Mesenchymal stem cell (in vitro differentiated cells and primary cell): ENCODE measurements at regions not wholly inside any gene's neighbourhood (a gene's known extent, or its start where the extent isn't known, plus 50 kb on each side); places are given as distances from the start of the nearest gene placed in this dataset.
"Not testable (repeated sequence)": the region's sequence is repeated elsewhere in the genome, so short reads cannot be mapped to it uniquely, and the experiment has no call there.

Source experiments
- DNase-seq: peaks from one replicate; pipeline ENCODE4 v3.0.0-alpha.2; 2013
- H2AFZ ChIP-seq: one replicate; pipeline ENCODE4 v1.6.1; 2013; ENCODE audit warnings: low read depth, mild to moderate bottlenecking, control low read depth, inconsistent platforms, low read length, moderate library complexity
- H2AK5ac ChIP-seq: 2 replicates; pipeline ENCODE4 v1.6.1; 2013; ENCODE audit warnings: low read length, moderate library complexity, mild to moderate bottlenecking, inconsistent platforms; ENCODE audit not compliant: severe bottlenecking
- H2BK120ac ChIP-seq: one replicate; pipeline ENCODE4 v1.6.1; 2013; ENCODE audit warnings: low read depth, mild to moderate bottlenecking, inconsistent platforms, low read length, moderate library complexity
- H2BK12ac ChIP-seq, 2 experiments: one replicate each; pipeline ENCODE4 v1.6.1; 2013; ENCODE audit warnings: inconsistent platforms in 2 of 2, low read length in 2 of 2, mild to moderate bottlenecking in 2 of 2, moderate library complexity in 2 of 2, control low read depth in 1 of 2
- H2BK15ac ChIP-seq: one replicate; pipeline ENCODE4 v1.6.1; 2013; ENCODE audit warnings: mild to moderate bottlenecking, low read depth, inconsistent platforms; ENCODE audit not compliant: poor library complexity, severe bottlenecking
- H2BK5ac ChIP-seq: 2 replicates; pipeline ENCODE4 v1.6.1; 2013; ENCODE audit warnings: low read depth, mild to moderate bottlenecking, low read length, control low read depth, inconsistent platforms; ENCODE audit not compliant: poor library complexity, severe bottlenecking
- H3K14ac ChIP-seq, 2 experiments: one replicate each; pipeline ENCODE4 v1.6.1; 2013; ENCODE audit warnings: inconsistent platforms in 2 of 2, low read length in 2 of 2, control low read depth in 1 of 2, mild to moderate bottlenecking in 1 of 2, moderate library complexity in 1 of 2
- H3K18ac ChIP-seq, 2 experiments: one replicate each; pipeline ENCODE4 v1.6.1; 2013; ENCODE audit warnings: inconsistent platforms in 2 of 2, low read length in 2 of 2, control low read depth in 1 of 2, low read depth in 1 of 2, mild to moderate bottlenecking in 1 of 2
- H3K23ac ChIP-seq, 2 experiments: one replicate each; pipeline ENCODE4 v1.6.1; 2013; ENCODE audit warnings: inconsistent platforms in 2 of 2, low read length in 2 of 2, mild to moderate bottlenecking in 2 of 2, moderate library complexity in 2 of 2, control low read depth in 1 of 2
- H3K27ac ChIP-seq: 2 replicates; pipeline ENCODE4 v1.5.1; 2013; ENCODE audit warnings: mild to moderate bottlenecking, moderate library complexity, low read length, control low read depth, inconsistent platforms; ENCODE audit not compliant: poor library complexity, severe bottlenecking
- H3K27me3 ChIP-seq, 2 experiments: 2 replicates each; pipeline versions ENCODE4 v1.6.1 to v1.7.0; 2013; ENCODE audit warnings: low read length in 2 of 2, mild to moderate bottlenecking in 2 of 2, moderate library complexity in 2 of 2, control low read depth in 1 of 2, inconsistent platforms in 1 of 2; ENCODE audit not compliant: control insufficient read depth in 1 of 2, insufficient read depth in 1 of 2
- H3K36me3 ChIP-seq, 2 experiments: 2 replicates each; pipeline versions ENCODE4 v1.6.1 to v1.7.0; 2013; ENCODE audit warnings: low read length in 2 of 2, control low read depth in 1 of 2, inconsistent platforms in 1 of 2, low read depth in 1 of 2, mild to moderate bottlenecking in 1 of 2; ENCODE audit not compliant: insufficient read depth in 2 of 2, control insufficient read depth in 1 of 2
- H3K4ac ChIP-seq, 2 experiments: one replicate each; pipeline ENCODE4 v1.6.1; 2013; ENCODE audit warnings: inconsistent platforms in 2 of 2, low read length in 2 of 2, mild to moderate bottlenecking in 2 of 2, moderate library complexity in 2 of 2, control low read depth in 1 of 2, low read depth in 1 of 2
- H3K4me1 ChIP-seq: 2 replicates; pipeline ENCODE4 v1.6.1; 2013; ENCODE audit warnings: low read depth, low read length, control low read depth; ENCODE audit not compliant: control insufficient read depth, insufficient read depth
- H3K4me2 ChIP-seq: 2 replicates; pipeline ENCODE4 v1.6.1; 2013; ENCODE audit warnings: low read length, mild to moderate bottlenecking, inconsistent platforms; ENCODE audit not compliant: poor library complexity, severe bottlenecking
- H3K4me3 ChIP-seq, 2 experiments: 2 replicates each; pipeline versions ENCODE4 v1.5.1 to v1.7.0; 2013; ENCODE audit warnings: low read length in 2 of 2, mild to moderate bottlenecking in 2 of 2, control low read depth in 1 of 2, low read depth in 1 of 2; ENCODE audit not compliant: insufficient read depth in 1 of 2
- H3K79me1 ChIP-seq: replicated peaks from 2 replicates; pipeline ENCODE4 v1.6.1; 2013; ENCODE audit warnings: mild to moderate bottlenecking, control low read depth, low read length, inconsistent platforms; ENCODE audit not compliant: poor library complexity, severe bottlenecking
- H3K9ac ChIP-seq: 2 replicates; pipeline ENCODE4 v1.7.0; 2013; ENCODE audit warnings: mild to moderate bottlenecking, low read length, moderate library complexity
- H3K9me3 ChIP-seq: 2 replicates; pipeline ENCODE4 v1.7.0; 2013; ENCODE audit warnings: mild to moderate bottlenecking, low read length; ENCODE audit not compliant: control insufficient read depth
- H4K8ac ChIP-seq: one replicate; pipeline ENCODE4 v1.6.1; 2013; ENCODE audit warnings: inconsistent platforms, mild to moderate bottlenecking, low read length, moderate library complexity
- H4K91ac ChIP-seq: one replicate; pipeline ENCODE4 v1.6.1; 2013; ENCODE audit warnings: mild to moderate bottlenecking, low read length, inconsistent platforms
- WGBS: methylation state at CpG from one replicate; pipeline ENCODE4 v1.1.7; 2013; ENCODE audit warnings: mixed read lengths; 5-methylcytosine and 5-hydroxymethylcytosine counted together

- H3K4me2 ChIP-seq, H3K27ac ChIP-seq, H2BK12ac ChIP-seq, H3K27me3 ChIP-seq, H3K9me3 ChIP-seq, H3K79me1 ChIP-seq, H3K4me1 ChIP-seq, H2BK5ac ChIP-seq, H2BK15ac ChIP-seq, H4K8ac ChIP-seq, H4K91ac ChIP-seq, H3K4me3 ChIP-seq, H3K36me3 ChIP-seq, H3K9ac ChIP-seq, H3K23ac ChIP-seq, H2AFZ ChIP-seq, H3K14ac ChIP-seq, H3K4ac ChIP-seq, H2BK120ac ChIP-seq, H2AK5ac ChIP-seq, DNase-seq, H3K18ac ChIP-seq: not testable (repeated sequence)
- WGBS: 64% methylated on average over 9 of the region's 9 CpGs
Observed at GRCh38 chr14:106618471-106618951, 1092.1 kb downstream of the TMEM121 start.

- H3K27me3 ChIP-seq: no peaks in the 10 kb centered on the region
- no peak overlapping the region for H3K4me2 ChIP-seq
- H2BK12ac ChIP-seq: no peak overlapping the region
- no peak overlapping the region for H3K9ac ChIP-seq
- no peak overlapping the region for H3K27ac ChIP-seq
- H4K8ac ChIP-seq: no peak overlapping the region
- no peaks in the 10 kb centered on the region for H3K4me1 ChIP-seq
- no peaks in the 10 kb centered on the region for H3K79me1 ChIP-seq
- no peak overlapping the region for H2BK120ac ChIP-seq
- no peak overlapping the region for H3K4ac ChIP-seq
- no peak overlapping the region for H4K91ac ChIP-seq
- H2BK15ac ChIP-seq: no peak overlapping the region
- no peak overlapping the region for H2AFZ ChIP-seq
- no peak for DNase-seq
- H3K18ac ChIP-seq: no peak overlapping the region
- H3K9me3 ChIP-seq: no peaks in the 10 kb centered on the region
- H3K4me3 ChIP-seq: no peak overlapping the region
- no peaks in the 10 kb centered on the region for H3K36me3 ChIP-seq
- H2AK5ac ChIP-seq: no peak overlapping the region
- 0% methylated on average over 1 of the region's 1 CpG for WGBS
- H3K14ac ChIP-seq: no peak overlapping the region
- H2BK5ac ChIP-seq: no peak overlapping the region
- no peak overlapping the region for H3K23ac ChIP-seq
Observed at GRCh38 chr14:106619606-106620005, 1093.2 kb downstream of the TMEM121 start.

- H2BK12ac ChIP-seq: no peak overlapping the region
- no peak overlapping the region for H2BK15ac ChIP-seq
- no peaks in the 10 kb centered on the region for H3K36me3 ChIP-seq
- no peak overlapping the region for H4K91ac ChIP-seq
- no peak overlapping the region for H2AFZ ChIP-seq
- no peak overlapping the region for H3K23ac ChIP-seq
- no peaks in the 10 kb centered on the region for H3K79me1 ChIP-seq
- H2BK5ac ChIP-seq: no peak overlapping the region
- H3K4me3 ChIP-seq: no peak overlapping the region
- no peak overlapping the region for H2AK5ac ChIP-seq
- H3K14ac ChIP-seq: no peak overlapping the region
- H2BK120ac ChIP-seq: no peak overlapping the region
- H3K9me3 ChIP-seq: no peaks in the 10 kb centered on the region
- 25% methylated on average over 1 of the region's 2 CpGs for WGBS
- no peak overlapping the region for H3K4ac ChIP-seq
- no peak overlapping the region for H4K8ac ChIP-seq
- H3K4me2 ChIP-seq: no peak overlapping the region
- H3K27me3 ChIP-seq: no peaks in the 10 kb centered on the region
- no peak overlapping the region for H3K27ac ChIP-seq
- no peaks in the 10 kb centered on the region for H3K4me1 ChIP-seq
- no peak overlapping the region for H3K18ac ChIP-seq
- no peak overlapping the region for H3K9ac ChIP-seq
- DNase-seq: no peak
Observed at GRCh38 chr14:106620368-106620767, 1094.0 kb downstream of the TMEM121 start.

GRCh38 chr14:106622200-106622745 is 1095.9 kb downstream of the TMEM121 start:
- no peak overlapping the region for H3K27ac ChIP-seq
- no peaks in the 10 kb centered on the region for H3K27me3 ChIP-seq
- H3K23ac ChIP-seq: no peak overlapping the region
- H2BK15ac ChIP-seq: no peak overlapping the region
- no peak overlapping the region for H2BK12ac ChIP-seq
- no peak overlapping the region for H3K4me2 ChIP-seq
- no peaks in the 10 kb centered on the region for H3K9me3 ChIP-seq
- DNase-seq: no peak
- no peaks in the 10 kb centered on the region for H3K79me1 ChIP-seq
- no peak overlapping the region for H2BK120ac ChIP-seq
- H2BK5ac ChIP-seq: no peak overlapping the region
- H2AK5ac ChIP-seq: no peak overlapping the region
- no peak overlapping the region for H3K9ac ChIP-seq
- H4K8ac ChIP-seq: no peak overlapping the region
- no peak overlapping the region for H3K14ac ChIP-seq
- no peak overlapping the region for H4K91ac ChIP-seq
- H3K4me3 ChIP-seq: no peak overlapping the region
- H3K18ac ChIP-seq: no peak overlapping the region
- no peaks in the 10 kb centered on the region for H3K36me3 ChIP-seq
- WGBS: 71% methylated on average over 12 of the region's 12 CpGs
- H3K4ac ChIP-seq: no peak overlapping the region
- H2AFZ ChIP-seq: no peak overlapping the region
- no peaks in the 10 kb centered on the region for H3K4me1 ChIP-seq
